GM12878 (cell line): ENCODE measurements at regions not wholly inside any gene's neighbourhood (a gene's known extent, or its start where the extent isn't known, plus 50 kb on each side); places are given as distances from the start of the nearest gene placed in this dataset.

ENCODE experiments used
- ATAC-seq: fragments of 200-7000 bp; cut with Tn5 transposase; 3 replicates; pipeline ENCODE4 v1.9.1; 2020; ENCODE audit warnings: mild to moderate bottlenecking, moderate library complexity
- BruUV-seq: library from RNA; stranded (reverse); fragments of 400-500 nt; replicated peaks from 2 replicates; lab custom pipeline; 2021; lab: Mats Ljungman, UMichigan
- CTCF ChIA-PET: fragments of 300-600 bp; sonication (Branson Sonifier 250); formaldehyde crosslinking; extraction: SDS; loops from one replicate; lab custom pipeline; 2021; ENCODE audit warnings: inconsistent platforms; lab: Yijun Ruan, JAX
- POLR2A ChIA-PET: fragments of 350-600 bp; formaldehyde crosslinking; extraction: SDS; loops from one replicate; lab custom pipeline; 2021; ENCODE audit warnings: inconsistent platforms; lab: Charles Lee
- RAD21 ChIA-PET: fragments of 300-600 bp; sonication (Branson Sonifier 250); formaldehyde crosslinking; loops from one replicate; lab custom pipeline; 2023; ENCODE audit warnings: antibody characterized with exemption; ENCODE audit not compliant: unreplicated experiment; lab: Charles Lee
- SMC1A ChIA-PET: fragments of 300-600 bp; sonication (Branson Sonifier 250); formaldehyde crosslinking; loops from one replicate; lab custom pipeline; 2023; ENCODE audit not compliant: unreplicated experiment, uncharacterized antibody; lab: Charles Lee
- DNase-seq: peaks from one replicate; pipeline ENCODE4 v3.0.0-alpha.2; 2011; ENCODE audit warnings: low read depth, low spot score
- FAIRE-seq: peaks from 3 replicates; lab custom pipeline; 2011; peaks lifted over from hg19 to GRCh38; lab: Jason Lieb, UNC
- H2AFZ ChIP-seq: 2 replicates; pipeline ENCODE4 v1.6.0; 2011; ENCODE audit warnings: low read depth, low read length, control low read depth; ENCODE audit not compliant: control insufficient read depth
- H3K27ac ChIP-seq: 2 replicates; pipeline ENCODE4 v1.5.1; 2011; ENCODE audit warnings: control low read depth; ENCODE audit not compliant: control insufficient read depth, insufficient read depth
- H3K27me3 ChIP-seq, 2 experiments: replicated peaks in 1 of 2; 2 replicates each; pipeline versions ENCODE4 v1.6.0 to v1.6.1; 2011; ENCODE audit warnings: low read length in 1 of 2; ENCODE audit not compliant: control insufficient read depth in 2 of 2, insufficient read depth in 2 of 2
- H3K36me3 ChIP-seq, 2 experiments: 2 replicates each; pipeline ENCODE4 v1.5.1; 2011; ENCODE audit warnings: low read length in 1 of 2; ENCODE audit not compliant: control insufficient read depth in 2 of 2, insufficient read depth in 2 of 2
- H3K4me1 ChIP-seq: 2 replicates; pipeline ENCODE4 v1.6.1; 2011; ENCODE audit warnings: mild to moderate bottlenecking, low read length, moderate library complexity, mixed read lengths; ENCODE audit not compliant: control insufficient read depth, insufficient read depth
- H3K4me2 ChIP-seq: 2 replicates; pipeline ENCODE4 v1.6.0; 2011; ENCODE audit warnings: control low read depth; ENCODE audit not compliant: control insufficient read depth, insufficient read depth
- H3K4me3 ChIP-seq: fragments of 200-600 bp; sonication (generic); 2 replicates; pipeline ENCODE4 v1.5.1; 2016
- H3K79me2 ChIP-seq: 2 replicates; pipeline ENCODE4 v1.6.0; 2011; ENCODE audit warnings: low read length; ENCODE audit not compliant: control insufficient read depth, insufficient read depth
- H3K9ac ChIP-seq: 2 replicates; pipeline ENCODE4 v1.8.0; 2011; ENCODE audit warnings: low read length, control low read depth, mixed read lengths; ENCODE audit not compliant: control insufficient read depth, insufficient read depth
- H3K9me3 ChIP-seq: replicated peaks from 3 replicates; pipeline ENCODE4 v1.5.1; 2011; ENCODE audit warnings: mild to moderate bottlenecking, low read length; ENCODE audit not compliant: control insufficient read depth, insufficient read depth
- H4K20me1 ChIP-seq: 2 replicates; pipeline ENCODE4 v1.6.0; 2011; ENCODE audit not compliant: control insufficient read depth, insufficient read depth
- BHLHE40 ChIP-seq, 2 experiments: fragments of 450-650 bp in 1 of 2; IDR thresholded peaks; 2 replicates each; pipeline ENCODE4 v1.6.1; 2011 to 2017; ENCODE audit warnings: low read depth in 2 of 2, borderline replicate concordance in 1 of 2, improper control_type of control experiment in 1 of 2, low read length in 1 of 2, mild to moderate bottlenecking in 1 of 2
- BRCA1 ChIP-seq: IDR thresholded peaks from 2 replicates; pipeline ENCODE4 v1.6.1; 2011; ENCODE audit warnings: low read depth, low read length, improper control_type of control experiment
- CBX3 ChIP-seq: fragments of 200-600 bp; sonication (generic); IDR thresholded peaks from 2 replicates; pipeline ENCODE4 v1.6.1; 2016; ENCODE audit warnings: low read depth, borderline replicate concordance
- CEBPZ ChIP-seq: fragments of 150-350 bp; IDR thresholded peaks from 2 replicates; pipeline ENCODE4 v1.6.1; 2016; ENCODE audit warnings: low read depth, low read length
- DPF2 ChIP-seq: fragments of 450-650 bp; IDR thresholded peaks from 2 replicates; pipeline ENCODE4 v1.6.1; 2017; ENCODE audit warnings: mild to moderate bottlenecking
- IKZF2 ChIP-seq, 2 experiments: fragments of 450-650 bp; IDR thresholded peaks; 2 replicates each; pipeline ENCODE4 v1.6.1; 2017; ENCODE audit warnings: mild to moderate bottlenecking in 2 of 2, moderate library complexity in 2 of 2
- NFYA ChIP-seq: IDR thresholded peaks from 2 replicates; pipeline ENCODE4 v1.6.1; 2011; ENCODE audit warnings: low read depth, mild to moderate bottlenecking, low read length, improper control_type of control experiment, borderline replicate concordance
- POLR2AphosphoS2 ChIP-seq: IDR thresholded peaks from 2 replicates; pipeline ENCODE4 v1.6.1; 2011; ENCODE audit warnings: low read depth, mild to moderate bottlenecking, low read length, improper control_type of control experiment, moderate library complexity
- PRDM15 ChIP-seq: fragments of 450-650 bp; formaldehyde crosslinking; IDR thresholded peaks from 2 replicates; pipeline ENCODE4 v1.4.0; 2020; ENCODE audit warnings: mild to moderate bottlenecking, moderate library complexity
- RELA ChIP-seq: fragments of 450-650 bp; IDR thresholded peaks from 2 replicates; pipeline ENCODE4 v1.8.0; 2014; ENCODE audit warnings: borderline replicate concordance; ENCODE audit not compliant: partially characterized antibody
- SMARCA5 ChIP-seq: fragments of 450-650 bp; IDR thresholded peaks from 2 replicates; pipeline ENCODE4 v1.6.1; 2017; ENCODE audit warnings: mild to moderate bottlenecking
- SMC3 ChIP-seq: IDR thresholded peaks from 2 replicates; pipeline ENCODE4 v1.6.1; 2011; ENCODE audit warnings: low read length, improper control_type of control experiment, borderline replicate concordance
- SUPT20H ChIP-seq: IDR thresholded peaks from 2 replicates; pipeline ENCODE4 v1.6.1; 2011; ENCODE audit warnings: low read depth, mild to moderate bottlenecking, low read length, moderate library complexity, borderline replicate concordance; ENCODE audit not compliant: control insufficient read depth
- ZBED1 ChIP-seq: IDR thresholded peaks from 2 replicates; pipeline ENCODE4 v1.6.1; 2016; ENCODE audit warnings: borderline replicate concordance
- WGBS: methylation state at CpG from one replicate; pipeline ENCODE4 v1.1.6; 2016; ENCODE audit warnings: low lambda C conversion rate; ENCODE audit not compliant: insufficient replicate concordance, insufficient coverage; ENCODE audit errors: missing lambda C conversion rate; 5-methylcytosine and 5-hydroxymethylcytosine counted together
- in situ Hi-C: fragments of 300-500 bp; cut with MboI; formaldehyde crosslinking; loops from 9 replicates; pipeline ENCODE4 v1.14.3; 2018; ENCODE audit warnings: mixed read lengths
- intact Hi-C: fragments of 100-400 bp; cut with micrococcal nuclease; formaldehyde crosslinking; loops from one replicate; pipeline ENCODE4 v1.14.2; 2022; ENCODE audit not compliant: unreplicated experiment

- H3K79me2 ChIP-seq = no peaks in the 10 kb centered on the region
- H2AFZ ChIP-seq = no peak overlapping the region
- BruUV-seq = no TSS peak
- ATAC-seq = no peak
- H3K4me2 ChIP-seq = no peak overlapping the region
- ChIA-PET RAD21 (no interaction called here), CTCF (no interaction called here), SMC1A (interaction anchor here (1.1 to 1.2 kb wide), 2 partner anchors 14 to 16 kb away, joined by 3 read pairs; no protein-coding TSS in a partner anchor), POLR2A (no interaction called here)
- H3K27ac ChIP-seq = no peak overlapping the region
- H4K20me1 ChIP-seq = no peaks in the 10 kb centered on the region
- H3K4me1 ChIP-seq = no peaks in the 10 kb centered on the region
- no peak overlapping the region for H3K4me3 ChIP-seq
- WGBS = 4% methylated on average over 5 of the region's 5 CpGs
- no peaks in the 10 kb centered on the region for H3K27me3 ChIP-seq
- H3K9me3 ChIP-seq = no peaks in the 10 kb centered on the region
- no peaks in the 10 kb centered on the region for H3K36me3 ChIP-seq
- TF ChIP-seq BHLHE40 (IDR thresholded peaks at IDR 0.05; ENCODE audit: borderline replicate concordance in 1 of 2, low read depth in 2 of 2, low read length in 1 of 2) (no peak), RELA (no peak), ZBED1 (no peak), CBX3 (no peak), SMC3 (no peak), CEBPZ (no peak), SUPT20H (no peak), IKZF2 (IDR thresholded peaks at IDR 0.05) (no peak), SMARCA5 (no peak), POLR2AphosphoS2 (no peak), NFYA (no peak), BRCA1 (no peak), DPF2 (no peak), PRDM15 (CRISPR knock-in tag) (no peak)
- FAIRE-seq = no peak
- intact Hi-C loops = no loop called here
- no peak overlapping the region for H3K9ac ChIP-seq
- no peak for DNase-seq
- in situ Hi-C loops = no loop called here
Observed at GRCh38 chr20:12581644-12582289, 427.0 kb upstream of the SPTLC3 start.
